OCI-LY1 (cell line): ENCODE measurements at regions not wholly inside any gene's neighbourhood (a gene's known extent, or its start where the extent isn't known, plus 50 kb on each side); places are given as distances from the start of the nearest gene placed in this dataset.

Experiments
- H2AFZ ChIP-seq: fragments of 200-600 bp; sonication (generic), shearing (Covaris generic); 2 replicates; pipeline ENCODE4 v1.6.0; 2014; ENCODE audit warnings: antibody characterized with exemption, mild to moderate bottlenecking, low read length
- H3F3A ChIP-seq: fragments of 200-600 bp; sonication (generic), shearing (Covaris generic); 2 replicates; pipeline ENCODE4 v1.6.0; 2014; ENCODE audit warnings: mild to moderate bottlenecking, antibody characterized with exemption, low read length, moderate library complexity; ENCODE audit not compliant: insufficient read depth
- H3K27ac ChIP-seq: fragments of 200-600 bp; sonication (generic); 2 replicates; pipeline ENCODE4 v1.5.1; 2014; ENCODE audit warnings: low read length, mixed run types, mild to moderate bottlenecking, low read depth; ENCODE audit not compliant: poor library complexity, severe bottlenecking
- H3K27me3 ChIP-seq: fragments of 200-600 bp; sonication (generic); 2 replicates; pipeline ENCODE4 v1.6.0; 2014; ENCODE audit warnings: antibody characterized with exemption, mild to moderate bottlenecking, low read length, moderate library complexity; ENCODE audit not compliant: insufficient read depth
- H3K36me3 ChIP-seq: fragments of 200-600 bp; sonication (generic); 2 replicates; pipeline ENCODE4 v1.6.1; 2014; ENCODE audit warnings: mild to moderate bottlenecking, antibody characterized with exemption, low read length, moderate library complexity, mixed read lengths; ENCODE audit not compliant: insufficient read depth
- H3K4me1 ChIP-seq: fragments of 200-600 bp; sonication (generic); 2 replicates; pipeline ENCODE4 v1.5.1; 2014; ENCODE audit warnings: mild to moderate bottlenecking, low read length, moderate library complexity; ENCODE audit not compliant: insufficient read depth, severe bottlenecking
- H3K4me2 ChIP-seq: fragments of 200-600 bp; sonication (generic), shearing (Covaris generic); 2 replicates; pipeline ENCODE4 v1.6.1; 2014; ENCODE audit warnings: low read length
- H3K4me3 ChIP-seq: fragments of 200-600 bp; sonication (generic); 2 replicates; pipeline ENCODE4 v1.5.1; 2014; ENCODE audit warnings: low read length, low read depth, mild to moderate bottlenecking, mixed read lengths; ENCODE audit not compliant: poor library complexity, severe bottlenecking
- H3K79me2 ChIP-seq: fragments of 200-600 bp; shearing (Covaris generic); 2 replicates; pipeline ENCODE4 v1.6.1; 2016; ENCODE audit warnings: mixed run types, low read length, mixed read lengths; ENCODE audit not compliant: insufficient read depth
- H3K9ac ChIP-seq: fragments of 200-600 bp; sonication (generic), shearing (Covaris generic); 2 replicates; pipeline ENCODE4 v1.6.1; 2014; ENCODE audit warnings: mild to moderate bottlenecking, low read length, mixed read lengths
- H3K9me2 ChIP-seq: fragments of 200-600 bp; sonication (generic), shearing (Covaris generic); 2 replicates; pipeline ENCODE4 v1.6.1; 2014; ENCODE audit warnings: low read depth, mild to moderate bottlenecking, low read length, mixed read lengths
- H3K9me3 ChIP-seq: fragments of 200-600 bp; shearing (Covaris generic); 2 replicates; pipeline ENCODE4 v1.6.1; 2014; ENCODE audit warnings: low read length, mixed read lengths
- H4K20me1 ChIP-seq: fragments of 200-600 bp; sonication (generic), shearing (Covaris generic); 2 replicates; pipeline ENCODE4 v1.6.0; 2016; ENCODE audit warnings: mild to moderate bottlenecking, low read length; ENCODE audit not compliant: insufficient read depth
- CTCF ChIP-seq: fragments of 200-600 bp; sonication (generic), shearing (Covaris generic); IDR thresholded peaks from 2 replicates; pipeline ENCODE4 v1.5.1; 2017; ENCODE audit warnings: mild to moderate bottlenecking, antibody characterized with exemption, low read length, moderate library complexity, mixed read lengths
- EZH2 ChIP-seq: fragments of 200-600 bp; sonication (generic), shearing (Covaris generic); IDR thresholded peaks from 2 replicates; pipeline ENCODE4 v1.8.0; 2017; ENCODE audit warnings: borderline replicate concordance, mixed run types, mild to moderate bottlenecking, antibody characterized with exemption, low read length, moderate library complexity, mixed read lengths

- H3K9me2 ChIP-seq = no peaks in the 10 kb centered on the region
- H4K20me1 ChIP-seq = no peaks in the 10 kb centered on the region
- no peak overlapping the region for H3K4me2 ChIP-seq
- H3K9ac ChIP-seq = no peak overlapping the region
- no peak overlapping the region for H2AFZ ChIP-seq
- H3K79me2 ChIP-seq = no peaks in the 10 kb centered on the region
- H3K36me3 ChIP-seq = no peaks in the 10 kb centered on the region
- no peaks in the 10 kb centered on the region for H3F3A ChIP-seq
- TF ChIP-seq EZH2 (no peak), CTCF (no peak)
- H3K27ac ChIP-seq = no peak overlapping the region
- no peaks in the 10 kb centered on the region for H3K27me3 ChIP-seq
- no peak overlapping the region for H3K4me3 ChIP-seq
- peaks cover 3% of the 10 kb centered on the region; the same call in 1 of the 2 replicates for H3K9me3 ChIP-seq
- no peaks in the 10 kb centered on the region for H3K4me1 ChIP-seq
These were observed 112.6 kb upstream of the CNTN1 start for GRCh38 chr12:40579687-40580086.

GRCh38 chr12:40580346-40580745, 111.9 kb upstream of the CNTN1 start:
- Histone ChIP-seq H3K9me3 (peaks cover 3% of the 10 kb centered on the region; the same call in 1 of the 2 replicates), H3K36me3 (no peaks in the 10 kb centered on the region), H3K27me3 (no peaks in the 10 kb centered on the region), H2AFZ (no peak overlapping the region), H3K27ac (no peak overlapping the region), H3K9me2 (no peaks in the 10 kb centered on the region), H3K4me2 (no peak overlapping the region), H3K4me1 (no peaks in the 10 kb centered on the region), H3K9ac (no peak overlapping the region), H3F3A (no peaks in the 10 kb centered on the region), H3K79me2 (no peaks in the 10 kb centered on the region), H4K20me1 (no peaks in the 10 kb centered on the region), H3K4me3 (no peak overlapping the region)
- TF ChIP-seq EZH2 = no peak
- no peak for TF ChIP-seq CTCF

- Histone ChIP-seq H3K4me3 (no peak overlapping the region), H3K9me3 (peaks cover 3% of the 10 kb centered on the region; the same call in 1 of the 2 replicates), H3F3A (no peaks in the 10 kb centered on the region), H3K4me1 (no peaks in the 10 kb centered on the region), H3K9me2 (no peaks in the 10 kb centered on the region), H4K20me1 (no peaks in the 10 kb centered on the region), H2AFZ (no peak overlapping the region), H3K27me3 (no peaks in the 10 kb centered on the region), H3K4me2 (no peak overlapping the region), H3K79me2 (no peaks in the 10 kb centered on the region), H3K27ac (no peak overlapping the region), H3K36me3 (no peaks in the 10 kb centered on the region), H3K9ac (no peak overlapping the region)
- TF ChIP-seq CTCF = no peak
- TF ChIP-seq EZH2 = no peak
These were observed 110.3 kb upstream of the CNTN1 start for GRCh38 chr12:40581889-40582288.
